ENCODE measurements at regions not wholly inside any gene's neighbourhood (a gene's known extent, or its start where the extent isn't known, plus 50 kb on each side); places are given as distances from the start of the nearest gene placed in this dataset.

DNA sequence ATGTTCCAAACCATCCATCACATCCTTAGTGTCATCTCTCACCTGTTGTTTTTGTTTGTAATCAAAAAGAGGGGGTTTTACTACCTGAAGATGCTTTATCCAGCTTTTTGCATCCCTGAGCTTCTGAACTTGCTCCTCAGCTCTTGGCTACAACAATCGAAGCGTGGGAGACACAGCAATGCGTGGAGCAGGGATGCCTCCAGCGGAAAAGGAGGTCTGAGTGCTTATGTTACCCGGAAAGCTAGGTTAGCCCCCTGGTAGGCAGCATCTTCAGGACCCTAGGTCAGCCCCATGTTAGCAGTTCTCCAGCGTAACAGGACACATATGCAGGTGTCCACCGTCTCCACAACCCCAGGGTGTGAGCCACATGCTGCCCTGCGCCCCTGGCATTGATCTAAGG, 141.5 kb downstream of the RRAGC start:
- DNase-seq (ENCODE audit: low spot score): no peak

DNA sequence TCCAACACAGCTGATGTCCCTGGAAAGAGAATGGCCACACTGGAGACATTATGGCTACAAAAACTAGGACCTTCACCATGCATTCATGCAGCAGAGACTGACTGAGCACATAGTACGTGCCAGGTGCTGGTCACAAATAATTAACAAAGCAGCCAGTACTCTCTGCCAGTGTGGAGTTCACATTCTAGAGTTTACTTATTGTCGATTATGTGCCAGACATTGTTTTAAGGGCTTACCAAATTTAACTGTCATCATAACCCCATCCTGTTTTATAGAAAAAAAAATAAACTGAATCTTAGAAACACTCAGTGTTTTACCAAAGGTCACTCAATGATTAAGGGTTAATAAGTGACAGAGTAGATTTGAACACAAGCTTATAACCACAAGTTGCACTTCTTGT, 143.3 kb downstream of the RRAGC start:
- DNase-seq (ENCODE audit: low spot score): no peak

DNA sequence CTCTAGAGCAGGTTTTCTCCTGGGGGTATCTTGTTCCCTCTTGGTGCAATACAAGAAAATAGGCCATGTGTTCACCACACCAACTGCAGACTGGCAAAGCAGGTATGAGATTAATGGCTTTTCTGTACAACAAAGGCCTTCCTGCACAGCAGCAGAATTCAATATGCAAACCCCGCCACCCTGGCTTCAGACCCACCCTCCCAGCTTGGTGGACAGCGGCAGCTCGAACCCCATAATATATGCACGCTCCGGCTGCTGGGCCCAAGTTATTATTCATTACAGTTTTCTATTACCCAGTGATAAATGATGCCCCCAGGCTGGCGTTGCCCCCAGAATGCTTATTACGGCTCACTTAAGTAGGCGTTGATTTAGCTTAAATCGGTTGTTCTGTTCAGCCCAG, 144.2 kb downstream of the RRAGC start:
- no peak for DNase-seq (ENCODE audit: low spot score)

DNA sequence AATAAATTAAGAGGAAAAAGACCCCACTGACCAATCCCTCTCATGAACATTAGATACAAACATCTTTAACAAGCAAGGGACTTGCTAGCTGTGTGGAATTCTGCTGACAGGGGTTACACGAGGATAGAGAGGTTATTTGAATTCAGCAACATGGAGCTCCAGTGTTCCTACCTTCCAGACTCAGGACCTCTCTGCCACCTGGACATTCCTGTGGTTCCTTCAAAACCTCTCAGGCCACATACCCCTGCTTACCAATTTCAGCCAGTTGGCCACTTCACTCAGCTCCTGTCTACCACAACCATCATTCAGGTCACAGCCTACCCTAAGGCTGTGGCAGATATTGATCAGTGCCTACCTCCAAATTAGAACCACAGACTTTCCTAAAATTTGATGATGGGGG, 147.5 kb downstream of the RRAGC start:
- no peak for DNase-seq (ENCODE audit: low spot score)

DNA sequence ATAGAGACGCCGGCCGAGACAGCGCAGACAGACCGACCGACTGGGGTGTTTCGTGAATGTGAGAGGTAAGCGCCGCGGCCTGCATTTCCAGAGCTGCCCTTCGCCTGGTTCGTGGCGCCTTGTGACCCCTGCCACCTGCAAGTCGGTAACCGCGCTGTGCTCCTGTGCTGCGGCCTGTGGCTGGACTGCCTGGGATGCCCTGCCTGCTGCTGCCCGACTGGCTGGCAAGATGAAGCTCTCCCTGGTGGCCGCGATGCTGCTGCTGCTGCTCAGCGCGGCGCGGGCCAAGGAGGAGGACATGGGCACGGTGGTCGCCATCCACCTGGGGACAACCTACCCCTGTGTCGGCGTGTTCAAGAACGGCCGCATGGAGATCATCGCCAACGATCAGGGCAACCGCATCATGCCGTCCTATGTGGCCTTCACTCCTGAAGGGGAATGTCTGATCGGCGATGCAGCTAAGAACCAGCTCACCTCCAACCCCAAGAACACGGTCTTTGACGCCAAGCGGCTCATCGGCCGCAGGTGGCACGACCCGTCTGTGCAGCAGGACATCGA, 150.8 kb downstream of the RRAGC start:
- DNase-seq (ENCODE audit: low spot score): no peak

DNA sequence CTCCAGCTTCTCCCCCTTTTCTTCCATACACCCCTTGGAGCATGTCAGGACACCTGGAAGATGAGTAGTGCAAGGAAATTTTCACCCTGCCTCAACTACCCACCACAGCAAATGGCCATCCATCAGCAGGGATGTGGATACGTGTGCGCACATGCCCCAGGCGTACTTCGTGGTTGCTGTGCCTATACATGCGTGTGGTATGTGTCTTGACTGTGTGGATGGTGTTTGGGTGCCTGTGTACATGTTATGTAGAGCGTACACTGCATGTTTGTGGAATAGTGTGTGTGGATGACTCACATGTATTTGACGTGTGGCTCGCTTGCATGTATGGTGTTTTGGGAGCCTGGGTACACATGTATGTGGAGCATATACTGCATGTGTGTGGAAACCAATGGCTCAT, 158.5 kb downstream of the RRAGC start:
- DNase-seq (ENCODE audit: low spot score): no peak

DNA sequence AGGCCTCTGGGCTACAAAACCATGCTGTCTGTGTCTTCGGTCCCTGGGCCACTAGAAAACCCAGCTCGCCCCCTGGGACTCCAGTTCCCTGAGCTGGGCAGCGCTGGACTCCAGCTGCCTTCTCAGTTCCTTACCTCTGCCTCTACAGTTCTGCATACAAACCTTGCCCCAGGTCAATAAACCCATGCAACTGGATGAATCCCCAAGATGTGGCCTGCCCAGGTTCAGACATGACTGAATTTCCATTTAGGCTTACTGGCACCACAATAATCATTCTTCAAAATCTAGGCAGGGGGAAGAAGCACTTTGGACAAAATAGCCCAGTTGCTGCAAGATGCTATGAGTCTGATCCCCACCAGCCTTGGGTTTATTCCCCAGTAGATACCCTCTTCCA, 159.5 kb downstream of the RRAGC start:
- DNase-seq (ENCODE audit: low spot score): no peak

DNA sequence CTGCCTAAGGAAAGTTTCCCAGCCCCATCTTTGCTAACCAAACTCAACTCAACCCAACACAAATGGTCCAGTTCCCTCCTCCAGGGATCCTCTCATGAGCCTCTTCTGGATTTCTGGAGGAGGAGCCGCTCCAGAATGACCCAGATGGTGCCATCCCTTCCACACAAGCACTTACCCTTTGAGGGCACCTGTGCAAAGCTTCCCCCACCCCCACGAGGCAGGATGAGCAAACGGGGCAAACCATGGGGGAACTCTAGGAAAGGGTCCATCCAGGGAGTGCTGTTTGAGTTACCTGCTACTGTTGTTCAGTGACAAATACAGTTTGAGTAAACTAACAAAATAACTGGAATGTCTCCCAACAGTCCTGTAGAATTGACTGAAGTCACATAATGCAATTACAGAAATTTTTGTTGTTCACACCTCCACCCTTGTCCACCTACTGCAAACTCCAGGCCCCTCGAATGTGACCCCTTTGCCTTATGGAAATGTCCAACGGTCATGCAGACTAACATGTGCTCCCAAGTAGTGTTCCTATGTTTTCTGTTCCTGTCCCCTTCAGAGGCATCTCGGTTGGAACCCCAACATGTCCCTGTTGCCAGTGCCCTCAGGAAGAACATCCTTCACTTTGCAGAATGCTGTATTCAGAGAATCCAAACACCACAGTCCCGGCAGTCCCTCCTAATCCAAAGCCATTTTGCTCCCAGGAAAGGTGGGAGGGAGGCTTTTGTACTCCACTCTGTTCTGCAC, 160.1 kb downstream of the RRAGC start:
- no peak for DNase-seq (ENCODE audit: low spot score)

DNA sequence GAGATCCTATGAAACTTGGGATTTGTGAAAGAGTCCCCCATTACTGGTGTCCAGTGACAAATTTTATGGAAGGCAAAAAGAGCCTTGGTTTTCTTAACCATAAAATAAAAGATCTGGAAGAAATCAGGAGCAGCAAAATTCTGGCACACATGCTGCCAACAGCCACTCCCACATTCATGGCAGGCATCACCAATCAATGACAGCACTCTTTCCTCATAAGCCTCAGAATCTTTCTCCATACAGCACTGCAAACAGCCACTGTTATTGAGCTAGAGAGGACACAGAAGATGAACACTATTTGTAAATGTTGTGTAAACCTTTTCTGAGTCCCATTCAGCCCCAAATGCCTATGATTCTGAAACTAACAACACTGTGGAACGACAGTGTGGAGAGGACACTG, 162.2 kb downstream of the RRAGC start:
- no peak for DNase-seq (ENCODE audit: low spot score)

DNA sequence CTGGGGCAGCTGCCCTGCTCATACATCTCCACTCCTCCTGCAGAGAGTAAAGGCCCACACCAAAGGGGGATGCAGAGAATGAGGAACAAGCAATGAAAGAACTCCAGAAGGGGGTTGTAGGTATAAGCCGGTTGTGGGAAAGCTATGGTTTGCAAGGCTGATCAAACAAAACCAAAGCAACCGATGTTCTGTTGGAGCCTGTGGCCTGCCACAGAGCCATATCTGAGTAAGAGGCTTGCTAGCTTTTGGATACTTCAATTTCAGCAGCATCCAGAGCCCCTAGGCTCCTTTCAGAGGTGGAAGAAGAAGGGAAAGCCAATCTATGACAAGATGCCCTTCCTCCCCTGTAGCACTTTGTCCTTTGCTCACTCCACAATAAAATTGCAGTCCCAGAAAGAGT, 163.2 kb downstream of the RRAGC start:
- no peak for DNase-seq (ENCODE audit: low spot score)

DNA sequence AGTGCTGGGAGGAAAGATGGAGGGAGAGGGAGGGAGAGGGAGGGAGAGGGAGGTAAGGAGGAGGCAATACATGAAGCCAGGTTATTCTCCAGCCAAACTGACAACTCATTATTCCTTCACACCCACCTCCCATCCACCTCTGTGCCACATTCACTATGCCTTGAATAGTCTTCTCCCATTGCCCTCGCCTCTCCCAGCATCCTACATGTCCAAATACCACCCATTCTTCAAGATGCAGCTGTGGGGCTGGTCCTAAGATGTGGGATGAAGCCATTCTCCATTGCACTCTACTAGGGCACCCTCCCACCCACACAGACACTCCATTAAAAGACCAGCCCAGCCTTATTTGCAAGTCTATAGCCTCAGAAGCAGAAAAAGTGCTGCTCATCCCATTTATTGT, 165.8 kb downstream of the RRAGC start:
- no peak for DNase-seq (ENCODE audit: low spot score)

DNA sequence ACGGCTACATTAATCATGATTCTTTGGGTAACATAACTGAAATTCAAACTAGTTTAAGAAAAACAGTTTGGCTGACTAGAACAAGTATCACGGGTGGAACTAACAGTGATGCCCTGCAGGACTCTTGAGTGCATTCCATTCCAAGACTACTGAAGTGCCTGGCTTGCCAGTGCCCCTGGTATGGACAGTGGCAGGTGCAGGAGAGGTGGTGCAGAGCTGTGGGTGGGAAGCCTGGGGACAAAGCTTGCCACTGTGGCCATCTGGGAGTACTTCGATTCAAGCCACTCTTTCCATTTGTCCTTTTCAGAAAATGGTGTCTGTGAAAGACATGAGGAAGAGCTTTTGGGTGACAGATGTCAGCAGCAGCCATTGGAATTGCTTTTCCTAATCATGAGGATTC, 166.5 kb downstream of the RRAGC start:
- DNase-seq (ENCODE audit: low spot score): no peak

DNA sequence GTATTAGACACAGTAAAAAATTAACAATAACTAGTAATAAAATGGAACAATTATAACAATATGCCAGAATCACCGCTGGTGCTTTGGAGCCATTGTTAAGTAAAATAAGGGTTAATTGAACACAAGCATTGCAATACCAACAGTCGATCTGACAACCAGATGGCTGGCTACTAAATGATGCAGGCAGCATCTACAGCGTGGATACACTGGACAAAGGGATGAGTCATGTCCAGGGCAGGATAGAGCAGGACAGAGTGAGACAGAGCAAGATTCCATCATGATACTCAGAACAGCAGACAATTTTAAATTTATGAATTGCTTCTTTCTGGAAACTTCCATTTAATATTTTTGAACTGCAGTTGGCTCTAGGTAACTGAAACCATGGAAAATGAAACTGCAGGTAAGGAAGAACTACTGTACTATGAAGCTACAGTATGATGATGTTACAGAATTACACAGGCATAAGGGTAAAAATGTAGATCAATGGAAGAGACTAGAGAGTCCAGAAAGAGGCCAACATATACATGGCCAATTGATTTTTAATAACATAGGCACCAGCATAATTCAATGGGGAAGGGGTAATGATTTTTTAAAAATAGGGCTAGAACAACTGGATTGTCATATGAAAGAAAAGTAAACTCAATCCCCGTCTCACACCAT, 168.7 kb downstream of the RRAGC start:
- DNase-seq (ENCODE audit: low spot score): no peak

DNA sequence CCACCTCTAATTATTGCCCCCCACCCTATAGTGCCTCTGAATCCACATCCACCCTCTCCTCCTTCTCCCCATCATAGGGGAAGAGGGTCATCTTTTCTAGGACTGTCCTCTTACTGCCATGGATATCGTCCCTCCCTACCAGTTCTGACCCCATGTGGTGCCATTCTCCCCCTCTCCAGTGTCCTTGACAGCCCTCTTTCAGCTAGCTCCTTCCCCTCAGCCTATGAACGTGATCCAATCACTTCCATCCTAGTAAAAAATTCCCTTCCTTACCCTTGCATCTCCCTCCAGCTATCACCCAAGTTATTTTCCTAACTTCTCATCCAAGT, 172.7 kb downstream of the RRAGC start:
- no peak for DNase-seq (ENCODE audit: low spot score)

DNA sequence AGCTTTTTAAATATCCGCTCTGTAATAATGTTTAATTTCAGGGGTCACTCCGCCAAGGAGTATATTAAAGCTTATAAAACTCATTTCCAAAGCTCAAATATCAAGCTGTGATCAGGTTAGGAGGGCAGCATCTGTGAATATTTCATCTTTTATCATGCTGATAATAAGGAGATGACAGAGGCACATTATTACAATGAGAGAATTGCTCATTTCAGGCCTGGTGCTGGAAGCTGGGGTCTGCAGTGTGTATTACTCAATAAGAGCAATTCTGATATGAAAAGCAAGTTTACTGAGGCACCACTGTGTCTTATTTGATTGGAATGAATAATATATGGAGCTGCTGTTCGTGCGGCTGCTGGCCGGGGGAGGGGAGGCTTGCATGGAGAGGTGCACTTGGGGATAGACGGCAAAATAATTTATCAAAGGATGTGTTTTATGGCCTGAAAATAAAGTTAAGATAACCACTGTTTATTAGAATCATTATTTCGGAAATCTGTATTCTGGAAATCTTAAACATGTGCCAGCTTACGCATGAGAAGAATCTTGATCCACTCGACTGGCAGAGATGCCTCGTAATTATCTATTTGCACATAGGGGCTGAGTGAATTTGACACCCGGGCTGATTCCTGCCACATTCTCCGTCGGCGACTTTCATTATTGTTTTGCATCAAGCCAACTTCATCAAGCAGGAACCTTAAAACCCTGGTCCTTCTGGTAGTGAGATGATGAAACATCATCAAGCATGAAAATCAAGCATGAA, 173.2 kb downstream of the RRAGC start:
- DNase-seq (ENCODE audit: low spot score): no peak

DNA sequence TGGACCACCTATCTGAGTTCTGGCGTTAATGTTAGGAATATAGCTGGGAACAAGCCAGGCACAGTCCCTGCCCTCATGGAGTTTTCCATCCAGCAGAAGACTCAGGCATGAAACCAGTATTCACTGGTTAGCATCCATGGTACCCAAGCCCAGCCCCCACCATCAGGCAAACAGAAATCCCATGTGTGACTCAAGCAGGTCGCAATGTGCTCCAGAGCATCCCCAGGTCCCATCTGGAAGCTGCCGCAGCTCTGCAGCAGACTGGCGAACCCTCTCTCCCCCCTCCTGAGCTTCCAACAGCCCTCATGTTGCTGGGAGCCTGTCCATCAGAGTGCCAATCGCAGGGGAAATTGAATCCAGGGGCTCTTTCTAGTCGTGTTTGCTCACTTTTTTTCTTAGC, 174.2 kb downstream of the RRAGC start:
- DNase-seq (ENCODE audit: low spot score): no peak

DNA sequence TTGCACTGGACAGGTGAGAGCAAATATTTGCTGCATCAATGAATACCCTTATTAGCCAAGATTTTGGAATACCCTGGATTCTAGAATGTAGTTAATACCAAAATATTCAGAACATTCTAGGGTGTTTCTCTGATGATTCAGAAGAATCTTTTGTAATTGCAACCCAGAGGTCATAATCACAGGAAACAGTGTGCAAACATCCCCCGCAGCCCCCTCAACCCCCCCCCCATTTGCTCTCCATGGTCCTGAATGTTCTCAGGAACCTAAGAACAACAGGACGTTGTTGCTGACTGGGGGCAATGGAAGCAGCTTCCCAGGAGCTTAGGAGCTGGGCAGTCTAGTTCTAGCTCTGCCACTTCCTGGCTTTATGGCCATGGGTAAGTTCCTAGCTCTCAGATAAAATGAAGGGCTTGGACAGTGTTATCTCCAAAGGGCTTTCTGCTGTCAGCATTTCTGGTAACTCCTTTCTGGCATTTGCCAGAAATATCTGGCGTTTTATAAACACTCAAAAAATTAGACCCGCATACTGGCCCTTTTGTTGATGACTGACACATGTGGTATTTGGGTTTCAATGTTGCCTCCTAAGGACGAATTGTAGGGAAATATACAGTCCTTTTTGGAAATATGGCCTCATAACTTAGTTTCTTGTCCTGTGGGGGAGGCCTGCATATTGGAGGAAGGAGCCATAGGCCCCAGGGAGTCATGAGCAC, 178.6 kb downstream of the RRAGC start:
- no peak for DNase-seq (ENCODE audit: low spot score)

DNA sequence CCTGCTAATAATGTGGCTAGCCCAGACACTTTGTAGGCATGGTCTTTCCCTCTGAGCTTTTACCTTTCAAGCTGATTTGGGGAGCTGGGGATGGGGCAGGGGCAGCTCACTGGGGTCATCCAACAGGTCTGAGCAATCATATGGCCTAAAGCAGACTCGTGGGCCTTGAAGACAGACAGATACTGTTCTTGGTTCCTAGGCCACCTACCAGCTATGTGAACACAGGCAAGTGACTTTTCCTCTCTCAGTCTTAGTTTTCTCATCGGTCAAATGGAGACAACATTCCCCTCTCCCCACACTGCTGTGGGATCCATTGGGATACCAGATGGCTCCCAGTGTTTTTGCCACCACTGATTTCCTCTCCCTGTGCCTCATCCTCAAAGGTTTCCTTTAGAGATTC, 181.8 kb downstream of the RRAGC start:
- no peak for DNase-seq (ENCODE audit: low spot score)

DNA sequence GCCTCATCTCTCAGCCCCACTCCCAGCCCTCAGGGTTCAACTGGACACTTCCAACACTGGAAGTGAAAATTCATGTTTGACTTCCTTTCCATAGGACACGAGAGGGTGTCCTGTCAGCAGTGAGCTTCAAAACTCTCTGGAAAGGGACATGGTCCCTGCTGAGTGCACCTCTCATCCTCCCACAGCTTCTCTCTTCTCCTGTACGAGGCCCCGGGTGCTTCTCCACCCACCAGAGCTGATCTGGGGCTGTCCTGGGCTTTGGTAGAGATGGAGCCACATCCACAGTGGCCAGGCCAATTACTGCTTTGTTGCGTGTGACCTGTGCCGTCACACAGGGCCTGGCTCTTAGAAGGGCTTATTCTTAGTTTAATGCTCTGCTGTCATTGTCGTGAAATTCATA, 182.3 kb downstream of the RRAGC start:
- DNase-seq (ENCODE audit: low spot score): no peak

DNA sequence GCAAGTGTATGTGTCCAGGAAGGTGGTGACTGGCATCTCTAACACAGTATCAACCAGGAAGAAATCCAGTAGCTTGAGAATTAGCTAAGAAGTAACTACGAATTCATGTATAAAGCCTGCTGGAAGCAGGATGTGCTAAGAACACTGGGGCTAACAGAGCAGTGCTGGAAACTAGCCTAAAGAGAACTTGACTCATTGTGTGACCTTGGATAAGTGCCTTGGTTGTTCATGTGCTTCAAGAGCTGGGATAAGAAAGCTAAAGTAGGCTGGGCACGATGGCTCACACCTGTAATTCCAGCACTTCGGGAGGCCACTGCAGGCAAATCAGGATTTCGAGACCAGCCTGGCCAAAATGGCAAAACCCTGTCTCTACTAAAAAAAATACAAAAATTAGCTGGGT, 186.9 kb downstream of the RRAGC start:
- DNase-seq (ENCODE audit: low spot score): no peak

DNA sequence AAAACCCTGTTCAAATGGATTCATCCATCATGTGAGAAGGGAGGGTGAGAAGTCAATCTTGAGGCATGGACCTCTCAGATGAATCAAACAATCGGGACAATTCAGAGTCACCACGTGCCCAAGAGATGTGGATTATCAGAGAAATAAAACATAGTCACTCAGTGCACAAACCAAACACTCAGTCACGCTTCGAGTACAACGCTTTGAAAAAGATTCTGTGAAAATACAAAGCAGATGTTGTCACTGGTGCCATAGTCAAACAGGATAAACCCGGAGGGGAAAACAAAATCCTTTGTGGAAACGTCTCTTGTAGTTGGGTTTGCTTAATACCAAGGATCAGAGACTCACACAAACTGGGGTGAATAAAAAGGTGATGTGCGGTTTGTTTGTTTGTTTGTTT, 188.4 kb downstream of the RRAGC start:
- DNase-seq (ENCODE audit: low spot score): no peak

DNA sequence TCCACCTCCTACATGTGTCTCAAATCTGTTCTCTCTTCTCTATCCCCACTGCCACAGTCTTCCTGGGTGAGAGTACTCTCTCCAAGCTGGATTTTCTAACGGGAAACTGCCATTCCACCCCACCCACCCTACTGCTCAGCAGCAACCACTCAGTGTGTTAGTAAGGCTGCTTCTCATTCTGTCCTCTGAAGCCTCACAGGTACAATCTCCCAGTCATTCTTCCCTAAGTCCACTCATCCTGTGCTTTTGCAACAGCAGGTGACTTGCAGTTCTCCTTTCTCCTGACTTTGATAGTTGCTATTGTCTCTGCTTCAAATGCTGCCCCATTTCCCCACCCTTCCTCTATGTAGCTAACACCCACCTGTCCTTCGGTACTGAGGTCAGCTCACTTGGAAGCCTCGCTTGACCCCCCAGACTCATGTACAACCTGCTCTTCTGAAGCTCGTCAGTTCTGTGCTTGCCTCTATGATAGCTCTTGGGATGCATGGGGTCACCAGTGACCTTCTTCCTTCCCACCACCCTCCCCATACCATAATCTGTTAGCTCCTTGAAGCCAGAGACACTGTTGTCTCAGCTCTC, 188.9 kb downstream of the RRAGC start:
- no peak for DNase-seq (ENCODE audit: low spot score)
